ENCODE measurements at regions not wholly inside any gene's neighbourhood (a gene's known extent, or its start where the extent isn't known, plus 50 kb on each side); places are given as distances from the start of the nearest gene placed in this dataset.

DNA sequence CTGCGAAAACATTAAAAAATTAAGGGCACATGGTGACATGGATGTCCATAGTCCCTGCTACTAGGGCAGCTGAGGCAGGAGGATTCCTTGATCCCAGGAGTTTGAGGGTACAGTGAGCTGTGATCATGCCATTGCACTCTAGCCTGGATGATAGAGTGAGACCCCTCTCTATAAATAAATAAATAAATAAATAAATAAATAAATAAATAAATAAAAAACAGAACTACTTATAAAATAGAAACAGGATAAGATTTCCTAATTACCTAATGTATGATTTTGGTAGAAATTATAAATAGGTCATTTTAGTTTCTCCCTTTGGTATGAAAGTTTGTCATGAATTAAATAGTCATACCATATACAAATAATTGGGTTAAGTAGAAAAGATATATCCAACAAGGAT, 916.2 kb downstream of the GRIK2 start:
- TF ChIP-seq CREB1 (IDR thresholded peaks at IDR 0.05) (no peak), CEBPB (IDR thresholded peaks at IDR 0.05; ENCODE audit: low read depth, low read length) (no peak), CHD7 (IDR thresholded peaks at IDR 0.05; ENCODE audit: insufficient replicate concordance, low read length) (no peak), CTCF (IDR thresholded peaks at IDR 0.05; ENCODE audit: control extremely low read depth in 1 of 3, insufficient read depth in 1 of 3, low read depth in 1 of 3, low read length in 3 of 3) (no peak), SIX5 (IDR thresholded peaks at IDR 0.05; ENCODE audit: low read depth, low read length) (no peak), TAF1 (IDR thresholded peaks at IDR 0.05; ENCODE audit: low read depth, low read length) (no peak), SIN3A (conservative IDR thresholded peaks at IDR 0.05 in 1 of 2, IDR thresholded peaks at IDR 0.05 in 1 of 2; ENCODE audit: low read depth in 1 of 2, low read length in 2 of 2) (no peak), SP2 (IDR thresholded peaks at IDR 0.05; ENCODE audit: low read length) (no peak), POLR2A (IDR thresholded peaks at IDR 0.05; ENCODE audit: control extremely low read depth in 1 of 2, low read depth in 2 of 2, low read length in 2 of 2) (no peak), POLR2AphosphoS5 (IDR thresholded peaks at IDR 0.05; ENCODE audit: low read depth, low read length) (no peak), EP300 (IDR thresholded peaks at IDR 0.05; ENCODE audit: borderline replicate concordance in 1 of 2, low read depth in 2 of 2, low read length in 2 of 2) (no peak)
- TF ChIP-seq, protein P1, sequence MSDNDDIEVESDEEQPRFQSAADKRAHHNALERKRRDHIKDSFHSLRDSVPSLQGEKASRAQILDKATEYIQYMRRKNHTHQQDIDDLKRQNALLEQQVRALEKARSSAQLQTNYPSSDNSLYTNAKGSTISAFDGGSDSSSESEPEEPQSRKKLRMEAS (IDR thresholded peaks at IDR 0.05): no peak

Data from H1 (cell line).